ENCODE measurements at regions not wholly inside any gene's neighbourhood (a gene's known extent, or its start where the extent isn't known, plus 50 kb on each side); places are given as distances from the start of the nearest gene placed in this dataset.

DNA sequence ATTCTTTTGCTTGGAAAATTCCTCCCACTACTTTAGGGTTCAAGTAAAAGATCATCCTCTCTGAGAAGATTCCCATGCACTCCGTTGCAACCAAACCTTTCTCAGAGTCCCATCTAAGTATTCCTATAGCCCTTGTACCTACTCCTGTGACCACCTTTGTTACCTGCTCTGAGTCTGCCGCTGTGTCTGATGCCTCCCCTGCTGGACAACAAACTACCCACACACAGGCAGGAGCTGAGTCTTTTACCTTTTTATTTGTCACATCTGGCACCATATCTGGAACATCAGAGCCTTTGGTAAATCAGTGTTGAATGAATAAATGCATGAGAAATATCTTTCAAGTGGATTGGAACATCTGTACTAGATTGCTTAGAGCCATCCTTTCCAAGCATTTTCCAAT, 82.1 kb upstream of the FLRT2 start:
- DNase-seq: no peak

DNA sequence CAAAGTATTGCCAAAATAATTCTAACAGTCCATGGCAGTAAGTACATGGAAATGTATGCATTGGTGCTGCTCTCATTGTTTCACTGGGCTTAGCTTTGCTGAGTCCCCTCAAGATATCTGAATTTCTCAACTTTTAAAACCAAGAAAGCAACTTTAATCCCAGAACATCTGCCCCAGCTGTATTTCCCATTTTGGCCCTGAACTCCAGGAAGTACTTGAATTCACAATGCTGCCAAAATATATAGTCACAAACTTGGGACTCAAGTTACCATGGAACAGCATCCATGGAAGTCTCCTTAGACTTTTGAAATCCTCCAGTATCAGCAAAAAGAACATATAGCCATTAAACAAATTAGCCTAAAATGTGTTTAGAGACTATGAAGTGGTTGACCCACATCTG, 78.5 kb upstream of the FLRT2 start:
- no peak for DNase-seq

DNA sequence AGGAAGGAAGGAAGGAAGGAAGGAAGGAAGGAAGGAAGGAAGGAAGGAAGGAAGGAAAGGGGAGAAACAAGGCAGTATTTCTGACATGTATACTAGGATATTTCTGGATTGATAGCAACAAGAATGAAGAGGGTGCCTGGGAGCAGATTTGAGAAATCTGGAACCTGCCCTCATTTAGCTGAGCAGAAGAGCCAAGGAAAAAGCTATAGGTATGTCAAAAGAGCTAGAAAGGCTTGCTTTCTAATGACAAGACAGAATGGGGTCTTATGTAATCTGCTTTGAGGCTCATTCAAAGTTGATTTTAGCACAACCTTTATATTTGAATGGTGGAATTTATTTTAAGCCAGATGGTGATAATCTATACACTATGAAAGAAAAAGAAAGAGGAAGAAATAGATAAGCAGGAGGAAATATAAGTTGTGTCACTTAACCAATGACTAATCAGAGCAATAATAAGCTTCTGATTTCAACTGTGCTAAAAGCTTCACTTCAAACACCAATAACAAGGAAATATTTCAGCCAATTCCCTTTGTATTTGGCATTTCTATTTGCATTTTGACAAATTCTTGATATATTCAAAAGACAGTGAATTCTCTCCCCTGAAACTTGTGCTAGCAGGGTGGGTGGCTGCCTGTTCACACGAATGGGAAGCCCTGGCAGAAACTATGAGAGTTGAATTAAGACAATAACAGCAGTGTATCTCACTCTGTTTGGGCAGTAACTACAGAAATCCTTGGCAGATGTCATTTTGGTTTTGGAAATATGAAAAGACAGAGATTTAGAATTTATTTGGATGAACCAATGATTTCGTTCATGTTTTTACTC, 76.3 kb upstream of the FLRT2 start:
- DNase-seq: no peak

DNA sequence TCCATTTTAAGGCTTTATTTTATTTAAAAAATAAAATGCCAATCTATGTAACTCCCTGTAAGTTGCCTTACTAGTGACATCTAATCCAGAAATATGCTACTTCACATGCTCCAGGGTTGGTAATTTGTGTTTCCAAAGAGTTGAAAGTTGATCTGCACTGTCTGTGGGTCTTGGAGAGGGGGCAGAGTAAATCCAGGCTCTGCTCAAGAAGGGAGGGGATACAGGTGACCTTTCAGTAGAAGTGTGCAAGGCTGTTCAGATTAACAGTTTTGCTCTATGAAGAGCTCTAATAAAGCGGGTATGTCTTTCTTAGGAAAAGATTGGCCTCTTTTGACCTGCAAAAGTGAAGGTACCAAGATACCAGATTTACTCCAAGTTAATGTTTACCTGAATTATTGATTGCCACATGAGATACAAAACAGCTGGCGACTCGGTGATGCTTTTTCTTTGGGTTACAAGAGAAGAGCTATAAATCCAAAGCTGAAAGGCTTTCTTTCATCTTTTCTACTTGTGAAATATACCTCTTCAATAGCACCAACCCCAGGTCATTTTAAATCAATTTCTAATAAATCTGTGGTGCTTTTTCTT, 75.6 kb upstream of the FLRT2 start:
- no peak for DNase-seq

DNA sequence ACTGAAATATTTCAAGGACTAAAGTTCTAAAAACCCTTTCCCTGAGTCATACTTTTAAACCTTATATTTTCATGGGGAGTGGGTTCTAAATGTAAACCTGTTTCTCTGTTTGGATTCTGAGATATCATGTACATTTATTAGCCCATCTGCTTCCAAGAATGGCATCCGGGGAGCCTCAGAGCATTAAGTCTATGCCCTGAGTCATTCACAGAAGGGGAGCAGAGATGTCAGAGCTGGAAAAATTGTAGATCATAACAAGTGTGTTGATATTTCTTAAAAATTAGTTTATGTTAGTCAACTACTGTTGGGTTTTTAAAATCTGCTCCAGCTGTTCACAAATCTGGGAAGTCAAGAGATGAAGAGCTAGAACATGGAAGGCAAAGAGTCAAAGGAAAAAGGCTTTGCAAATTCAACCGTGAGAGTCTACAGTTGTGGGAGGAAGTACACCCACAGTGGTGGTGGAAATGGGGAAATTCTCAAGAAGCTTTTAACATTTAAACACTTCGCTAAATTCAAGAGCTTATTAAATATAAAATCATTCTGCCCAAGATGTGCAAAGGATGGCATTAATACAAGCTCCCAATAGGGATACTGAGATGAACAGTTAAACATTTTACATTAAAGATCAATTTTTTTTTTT, 70.5 kb upstream of the FLRT2 start:
- no peak for DNase-seq

DNA sequence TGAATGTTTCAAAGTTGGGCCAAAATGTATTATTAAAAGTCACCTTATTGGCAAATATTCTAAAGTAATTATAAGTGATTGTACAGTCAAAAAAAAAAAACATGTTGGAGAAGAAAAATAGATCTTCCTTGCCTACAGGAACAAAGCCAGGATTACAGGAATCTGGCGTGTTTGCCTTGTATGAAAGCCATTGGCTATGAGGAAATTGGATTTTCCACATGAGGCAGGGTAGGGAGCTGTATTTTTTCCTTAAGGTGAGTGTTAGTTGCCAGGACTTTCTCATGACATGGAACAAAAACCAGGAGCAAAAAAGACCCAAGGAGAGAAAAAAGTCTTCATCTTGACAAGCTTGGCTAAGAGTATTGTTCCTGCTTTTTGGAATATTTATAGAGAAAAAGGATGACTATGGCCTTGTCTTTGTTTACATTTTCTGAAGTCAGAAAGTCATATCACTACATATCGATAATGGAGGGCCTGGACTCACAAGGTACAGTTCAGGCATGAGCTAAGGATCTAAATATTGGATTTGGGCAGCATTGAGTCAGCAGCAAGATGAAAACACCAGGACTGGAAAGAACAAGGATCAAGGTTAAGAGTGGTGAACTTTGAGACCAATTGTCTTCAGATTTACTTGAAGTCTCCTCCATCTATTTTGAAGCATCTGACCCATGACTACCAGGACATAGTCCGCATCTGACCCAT, 68.4 kb upstream of the FLRT2 start:
- DNase-seq: no peak

DNA sequence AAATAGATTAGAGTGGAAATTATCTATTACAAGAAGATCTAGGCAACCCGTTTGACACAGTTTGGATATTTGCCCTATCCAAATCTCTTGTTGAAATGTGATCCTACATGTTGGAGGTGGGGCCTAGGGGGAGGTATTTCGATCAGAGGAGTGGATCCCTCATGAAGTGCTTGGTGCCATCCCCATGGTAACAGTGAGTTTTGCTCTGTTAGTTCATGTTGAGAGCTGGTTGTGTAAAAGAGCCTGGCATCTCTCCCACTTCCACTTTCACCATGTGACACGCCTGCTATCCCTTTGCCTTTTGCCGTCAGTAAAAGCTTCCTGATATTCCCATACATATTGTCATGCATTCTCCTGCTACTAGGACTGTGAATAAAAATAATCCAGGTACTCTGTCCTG, 66.4 kb upstream of the FLRT2 start:
- no peak for DNase-seq

DNA sequence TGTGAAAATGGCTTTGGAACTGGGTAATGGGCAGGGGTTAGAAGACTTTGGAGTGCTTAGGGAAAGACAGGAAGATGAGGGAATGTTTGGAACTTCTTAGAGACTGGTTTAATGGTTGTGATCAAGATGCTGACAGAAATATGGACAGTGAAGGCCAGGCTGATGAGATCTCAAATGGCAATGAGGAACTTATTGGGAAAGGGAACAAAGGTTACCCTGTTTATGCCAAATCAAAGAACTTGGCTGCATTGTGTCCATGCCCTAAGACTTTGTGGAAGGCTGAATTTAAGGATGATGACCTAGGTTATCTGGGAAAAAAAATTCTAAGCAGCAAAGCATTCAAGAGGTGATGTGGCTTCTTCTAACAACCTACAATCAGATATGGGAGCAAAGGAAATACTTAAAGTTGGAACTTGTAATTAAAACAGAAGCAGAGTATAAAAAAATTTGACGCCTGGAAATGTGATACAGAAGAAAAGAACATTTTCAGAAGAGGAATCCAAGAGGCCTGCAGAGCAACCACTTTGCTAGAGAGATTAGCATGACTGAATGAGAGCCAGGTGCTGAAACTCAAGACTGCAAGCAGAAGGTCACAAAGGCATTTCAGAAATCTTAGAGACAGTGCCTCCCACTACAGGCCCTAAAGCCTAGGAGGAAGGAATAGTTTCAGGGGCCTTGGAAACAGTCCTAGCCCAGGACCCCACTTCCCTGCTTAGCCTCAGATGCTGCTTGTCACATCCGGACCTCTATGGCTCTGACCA, 65.6 kb upstream of the FLRT2 start:
- no peak for DNase-seq

DNA sequence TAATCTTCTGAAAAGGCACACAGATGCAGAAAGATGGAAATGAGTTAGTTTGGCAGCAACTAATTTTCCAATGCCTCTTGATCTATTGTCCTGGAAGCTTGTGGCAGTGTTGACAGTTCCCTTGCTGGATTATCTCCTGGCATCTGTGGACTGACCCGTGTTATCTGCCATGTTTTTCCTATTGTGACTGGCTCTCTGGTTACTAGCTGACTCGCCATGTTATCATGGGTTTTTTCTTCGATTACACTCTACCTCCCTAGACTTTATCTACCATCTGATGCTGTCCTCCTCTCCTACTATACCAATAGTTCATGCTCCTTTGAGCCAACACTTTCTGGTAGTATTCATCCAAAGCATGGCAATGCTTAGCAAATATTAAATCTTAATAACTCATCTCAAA, 63.3 kb upstream of the FLRT2 start:
- no peak for DNase-seq

GRCh38 chr14:85468816-85469215, 61.1 kb upstream of the FLRT2 start:
- DNase-seq: no peak

- no peak for DNase-seq
Observed at GRCh38 chr14:85471156-85471555, 58.8 kb upstream of the FLRT2 start.

DNA sequence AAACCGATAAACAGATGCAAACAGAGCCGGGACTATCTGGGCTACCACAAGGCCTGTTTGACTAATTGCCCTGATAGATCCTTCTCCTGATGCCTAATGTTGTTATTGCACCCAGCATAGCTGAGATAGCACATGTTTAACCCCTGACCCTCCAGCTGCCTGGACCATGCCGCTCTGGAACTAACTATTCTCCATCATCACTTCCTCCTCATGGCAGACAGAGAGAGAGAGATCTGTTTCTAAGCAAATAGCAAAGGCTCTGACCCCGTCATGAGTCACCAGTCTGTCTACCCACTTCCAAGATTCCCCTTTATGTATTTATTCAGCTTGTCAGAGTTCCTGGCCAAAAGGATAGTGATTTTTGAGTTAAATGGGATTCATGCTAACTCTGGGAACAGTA, 58.2 kb upstream of the FLRT2 start:
- DNase-seq: no peak

DNA sequence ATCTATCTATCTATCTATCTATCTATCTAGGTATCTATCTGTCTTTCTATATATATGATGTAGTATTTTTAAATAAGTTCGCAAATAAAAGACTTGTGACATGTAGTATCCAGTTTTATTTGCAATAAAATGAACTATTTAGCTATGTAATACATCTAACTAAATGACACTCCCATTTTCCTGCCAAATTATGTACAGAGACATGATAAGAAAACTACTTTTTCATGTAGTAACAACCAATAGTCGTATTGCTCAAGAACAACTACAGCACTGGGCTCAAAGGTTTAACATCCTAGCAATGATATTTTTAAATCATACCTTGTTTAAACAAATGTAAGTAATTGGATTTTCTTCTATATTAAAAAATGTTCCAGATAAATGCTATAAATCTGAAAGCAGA, 55.5 kb upstream of the FLRT2 start:
- no peak for DNase-seq

DNA sequence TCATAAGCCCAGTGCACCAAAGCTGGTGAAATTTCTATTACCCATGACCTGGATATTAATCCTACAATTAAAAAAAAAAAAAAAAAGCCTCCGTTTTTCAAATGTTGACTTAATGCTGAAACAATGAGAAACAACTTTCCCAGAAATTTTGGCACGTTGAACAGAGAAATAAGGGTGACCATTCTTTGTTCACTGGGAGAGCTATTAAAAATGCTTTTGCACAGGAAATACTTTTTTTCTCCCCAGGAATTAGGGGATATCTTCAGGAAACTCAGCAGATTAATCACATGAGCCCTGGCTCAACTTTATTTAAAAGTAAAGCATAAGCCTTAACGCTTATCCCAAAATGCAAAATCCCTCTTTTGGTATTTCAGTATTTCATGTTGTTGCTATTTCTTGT, 54.8 kb upstream of the FLRT2 start:
- DNase-seq: no peak

- no peak for DNase-seq
Observed at GRCh38 chr14:85479306-85479705, 50.6 kb upstream of the FLRT2 start.

DNA sequence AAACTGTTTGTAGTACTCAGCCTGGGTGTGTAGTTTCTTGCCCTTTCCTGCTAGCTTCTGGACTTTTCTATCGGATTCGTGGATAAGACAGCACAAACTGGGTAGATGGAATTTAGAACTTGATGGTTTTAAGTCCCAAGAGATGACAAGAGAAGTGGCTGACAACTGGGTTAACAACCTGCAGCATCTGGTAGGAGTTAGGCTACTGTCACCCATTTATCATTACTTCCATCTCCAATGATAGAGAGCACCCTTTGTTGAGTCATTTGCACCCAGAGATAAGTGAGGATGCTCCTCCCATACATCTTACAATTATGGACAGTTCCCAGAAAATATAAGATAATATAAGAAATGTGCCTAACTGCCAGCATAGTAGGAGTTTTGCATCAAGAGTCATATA, 50.2 kb upstream of the FLRT2 start:
- no peak for DNase-seq
